ENCODE measurements at regions not wholly inside any gene's neighbourhood (a gene's known extent, or its start where the extent isn't known, plus 50 kb on each side); places are given as distances from the start of the nearest gene placed in this dataset.
"Not testable (repeated sequence)": the region's sequence is repeated elsewhere in the genome, so short reads cannot be mapped to it uniquely, and the experiment has no call there.

GRCh38 chr12:126936181-126936851 is 1330.7 kb upstream of the TMEM132C start:
- H3K4me1 Mint-ChIP-seq (ENCODE audit: low read depth, unreplicated experiment), result peaks cover 8% of the 10 kb centered on the region
- TF ChIP-seq, protein P1, sequence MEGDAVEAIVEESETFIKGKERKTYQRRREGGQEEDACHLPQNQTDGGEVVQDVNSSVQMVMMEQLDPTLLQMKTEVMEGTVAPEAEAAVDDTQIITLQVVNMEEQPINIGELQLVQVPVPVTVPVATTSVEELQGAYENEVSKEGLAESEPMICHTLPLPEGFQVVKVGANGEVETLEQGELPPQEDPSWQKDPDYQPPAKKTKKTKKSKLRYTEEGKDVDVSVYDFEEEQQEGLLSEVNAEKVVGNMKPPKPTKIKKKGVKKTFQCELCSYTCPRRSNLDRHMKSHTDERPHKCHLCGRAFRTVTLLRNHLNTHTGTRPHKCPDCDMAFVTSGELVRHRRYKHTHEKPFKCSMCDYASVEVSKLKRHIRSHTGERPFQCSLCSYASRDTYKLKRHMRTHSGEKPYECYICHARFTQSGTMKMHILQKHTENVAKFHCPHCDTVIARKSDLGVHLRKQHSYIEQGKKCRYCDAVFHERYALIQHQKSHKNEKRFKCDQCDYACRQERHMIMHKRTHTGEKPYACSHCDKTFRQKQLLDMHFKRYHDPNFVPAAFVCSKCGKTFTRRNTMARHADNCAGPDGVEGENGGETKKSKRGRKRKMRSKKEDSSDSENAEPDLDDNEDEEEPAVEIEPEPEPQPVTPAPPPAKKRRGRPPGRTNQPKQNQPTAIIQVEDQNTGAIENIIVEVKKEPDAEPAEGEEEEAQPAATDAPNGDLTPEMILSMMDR (IDR thresholded peaks at IDR 0.05; ENCODE audit: unreplicated experiment), result no peak
- CTCF ChIA-PET, result no interaction called here
- intact Hi-C loops (cut with micrococcal nuclease; ENCODE audit: unreplicated experiment), result no loop called here
- peak overlapping the region; percentile 8 for H3K27ac Mint-ChIP-seq (ENCODE audit: unreplicated experiment)
- peak overlapping the region; percentile 11 for H3K4me3 Mint-ChIP-seq (ENCODE audit: low read depth, unreplicated experiment)
- BruUV-seq (replicated peaks), result no TSS peak
- no peaks in the 10 kb centered on the region for H3K27me3 Mint-ChIP-seq (ENCODE audit: unreplicated experiment)
- peaks cover 13% of the 10 kb centered on the region for H3K9me3 Mint-ChIP-seq (ENCODE audit: low read depth, unreplicated experiment)
- peak; percentile 38 for DNase-seq
- H3K36me3 Mint-ChIP-seq (ENCODE audit: insufficient read depth, unreplicated experiment), result no peaks in the 10 kb centered on the region

GRCh38 chr12:126937431-126937830 is 1329.5 kb upstream of the TMEM132C start:
- TF ChIP-seq, protein P1 (IDR thresholded peaks at IDR 0.05; ENCODE audit: unreplicated experiment), result no peak
- BruUV-seq (replicated peaks), result no TSS peak
- intact Hi-C loops (cut with micrococcal nuclease; ENCODE audit: unreplicated experiment), result no loop called here
- CTCF ChIA-PET, result no interaction called here
- Mint-ChIP-seq H3K27me3 (ENCODE audit: unreplicated experiment) (no peaks in the 10 kb centered on the region), H3K36me3 (ENCODE audit: insufficient read depth, unreplicated experiment) (no peaks in the 10 kb centered on the region), H3K4me3 (ENCODE audit: low read depth, unreplicated experiment) (no peak overlapping the region), H3K4me1 (ENCODE audit: low read depth, unreplicated experiment) (peaks cover 8% of the 10 kb centered on the region), H3K27ac (ENCODE audit: unreplicated experiment) (no peak overlapping the region), H3K9me3 (ENCODE audit: low read depth, unreplicated experiment) (peaks cover 13% of the 10 kb centered on the region)
- DNase-seq, result no peak

GRCh38 chr12:126944684-126945083 is 1322.3 kb upstream of the TMEM132C start:
- Mint-ChIP-seq H3K27ac (ENCODE audit: unreplicated experiment) (no peak overlapping the region), H3K4me3 (ENCODE audit: low read depth, unreplicated experiment) (no peak overlapping the region), H3K4me1 (ENCODE audit: low read depth, unreplicated experiment) (no peaks in the 10 kb centered on the region), H3K27me3 (ENCODE audit: unreplicated experiment) (no peaks in the 10 kb centered on the region), H3K9me3 (ENCODE audit: low read depth, unreplicated experiment) (peaks cover 7% of the 10 kb centered on the region), H3K36me3 (ENCODE audit: insufficient read depth, unreplicated experiment) (no peaks in the 10 kb centered on the region)
- CTCF ChIA-PET, result no interaction called here
- intact Hi-C loops (cut with micrococcal nuclease; ENCODE audit: unreplicated experiment), result no loop called here
- no TSS peak for BruUV-seq (replicated peaks)
- no peak for DNase-seq
- TF ChIP-seq, protein P1 (IDR thresholded peaks at IDR 0.05; ENCODE audit: unreplicated experiment), result no peak

GRCh38 chr12:126946958-126947357 is 1320.0 kb upstream of the TMEM132C start:
- H3K4me3 Mint-ChIP-seq (ENCODE audit: low read depth, unreplicated experiment); H3K27me3 Mint-ChIP-seq (ENCODE audit: unreplicated experiment); DNase-seq; intact Hi-C loops (cut with micrococcal nuclease; ENCODE audit: unreplicated experiment); H3K4me1 Mint-ChIP-seq (ENCODE audit: low read depth, unreplicated experiment); BruUV-seq (replicated peaks); H3K36me3 Mint-ChIP-seq (ENCODE audit: insufficient read depth, unreplicated experiment); H3K27ac Mint-ChIP-seq (ENCODE audit: unreplicated experiment); H3K9me3 Mint-ChIP-seq (ENCODE audit: low read depth, unreplicated experiment): not testable (repeated sequence)
- CTCF ChIA-PET, result interaction anchor here (0.7 to 0.9 kb wide), 2 partner anchors 21 to 1540 kb away, joined by 3 to 5 read pairs; no protein-coding TSS in a partner anchor

DNA sequence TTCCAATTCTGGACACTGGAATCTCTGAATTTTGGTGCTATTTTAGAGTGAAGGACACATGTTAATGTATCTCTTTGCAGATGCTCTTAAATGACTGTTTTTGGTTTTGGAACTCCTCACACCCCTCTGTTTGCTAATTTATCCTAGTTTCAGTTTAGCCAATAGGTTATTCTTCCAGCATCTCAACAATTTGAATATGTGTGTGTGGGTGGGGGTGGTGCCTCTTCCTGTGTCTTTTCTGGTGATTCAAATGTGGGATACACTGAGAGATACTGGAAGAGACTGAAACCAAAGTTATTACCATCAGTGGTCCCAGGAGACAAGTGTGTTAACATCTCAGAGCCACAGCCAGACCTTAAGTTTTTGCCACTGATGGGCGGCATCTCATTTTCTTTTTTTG is 1317.4 kb upstream of the TMEM132C start:
- intact Hi-C loops (cut with micrococcal nuclease; ENCODE audit: unreplicated experiment), result no loop called here
- TF ChIP-seq, protein P1 (IDR thresholded peaks at IDR 0.05; ENCODE audit: unreplicated experiment), result no peak
- Mint-ChIP-seq H3K27me3 (ENCODE audit: unreplicated experiment) (no peaks in the 10 kb centered on the region), H3K4me1 (ENCODE audit: low read depth, unreplicated experiment) (no peaks in the 10 kb centered on the region), H3K9me3 (ENCODE audit: low read depth, unreplicated experiment) (peaks cover 7% of the 10 kb centered on the region), H3K4me3 (ENCODE audit: low read depth, unreplicated experiment) (no peak overlapping the region), H3K27ac (ENCODE audit: unreplicated experiment) (no peak overlapping the region), H3K36me3 (ENCODE audit: insufficient read depth, unreplicated experiment) (no peaks in the 10 kb centered on the region)
- BruUV-seq (replicated peaks), result no TSS peak
- DNase-seq, result no peak
- CTCF ChIA-PET, result no interaction called here
